Mucosa of descending colon (tissue), 3 donors: ENCODE measurements at regions not wholly inside any gene's neighbourhood (a gene's known extent, or its start where the extent isn't known, plus 50 kb on each side); places are given as distances from the start of the nearest gene placed in this dataset.
"Not testable (repeated sequence)": the region's sequence is repeated elsewhere in the genome, so short reads cannot be mapped to it uniquely, and the experiment has no call there.

Source experiments
- ATAC-seq: fragments of 200-7000 bp; cut with Tn5 transposase; one replicate; pipeline ENCODE4 v1.9.1; 2020; ENCODE audit warnings: mild to moderate bottlenecking, moderate library complexity
- DNase-seq, 3 donors: peaks; one replicate each; pipeline ENCODE4 v3.0.0-alpha.2; 2020
- H3K36me3 ChIP-seq: fragments of 200-600 bp; one replicate; pipeline ENCODE4 v1.8.0; 2021; ENCODE audit warnings: low read depth, mild to moderate bottlenecking
- H3K4me1 ChIP-seq: fragments of 200-600 bp; one replicate; pipeline ENCODE4 v1.8.0; 2021; ENCODE audit warnings: low read depth, mild to moderate bottlenecking
- H3K4me3 ChIP-seq: fragments of 200-600 bp; one replicate; pipeline ENCODE4 v1.8.0; 2021; ENCODE audit warnings: mild to moderate bottlenecking
- H3K9me3 ChIP-seq: fragments of 200-600 bp; one replicate; pipeline ENCODE4 v1.8.0; 2021; ENCODE audit warnings: mild to moderate bottlenecking
- intact Hi-C, 2 donors: fragments of 100-400 bp; cut with DNase I in 1 of 2; cut with micrococcal nuclease in 1 of 2; formaldehyde crosslinking; loops; one replicate each; pipeline versions ENCODE4 v1.11.0 to v1.11.1; 2022; cut with DNase I, micrococcal nuclease
- donor health status: DM: no; HTN: no; CAD: no; lungs with moderate emphysema.
- donor health status: DM: no; HTN: no; CAD: no.
- donor health status: DM: no; HTN: yes; CAD: no.

- H3K9me3 ChIP-seq, DNase-seq, H3K4me3 ChIP-seq, H3K4me1 ChIP-seq, intact Hi-C loops, H3K36me3 ChIP-seq, ATAC-seq: not testable (repeated sequence)
Observed at GRCh38 chr7:76971201-76971600, 61.0 kb downstream of the SPDYE17 start.

GRCh38 chr7:76969892-76970291, 62.3 kb downstream of the SPDYE17 start:
- H3K4me3 ChIP-seq, H3K9me3 ChIP-seq, intact Hi-C loops, H3K36me3 ChIP-seq, DNase-seq, ATAC-seq, H3K4me1 ChIP-seq: not testable (repeated sequence)

GRCh38 chr7:76965731-76966548, 66.2 kb downstream of the SPDYE17 start:
- H3K4me1 ChIP-seq, H3K9me3 ChIP-seq, H3K36me3 ChIP-seq, H3K4me3 ChIP-seq, intact Hi-C loops: not testable (repeated sequence)
- peak; percentile 88 for ATAC-seq
- peak in 2 of 3 donors; percentile 77 for DNase-seq

- DNase-seq, H3K36me3 ChIP-seq, H3K4me1 ChIP-seq, ATAC-seq, H3K9me3 ChIP-seq, intact Hi-C loops, H3K4me3 ChIP-seq: not testable (repeated sequence)
Observed at GRCh38 chr7:76964050-76964449, 68.1 kb downstream of the SPDYE17 start.

- H3K4me1 ChIP-seq, H3K4me3 ChIP-seq, H3K36me3 ChIP-seq, intact Hi-C loops, H3K9me3 ChIP-seq: not testable (repeated sequence)
- ATAC-seq (peak; percentile 41), DNase-seq (peak; percentile 41 to 52 (median 42))
Observed at GRCh38 chr7:76963061-76963460, 69.1 kb downstream of the SPDYE17 start.

- H3K9me3 ChIP-seq, intact Hi-C loops, DNase-seq, H3K4me3 ChIP-seq, H3K36me3 ChIP-seq, H3K4me1 ChIP-seq: not testable (repeated sequence)
- peak; percentile 29 for ATAC-seq
Observed at GRCh38 chr7:76960400-76960986, 71.7 kb downstream of the SPDYE17 start.

GRCh38 chr7:76959573-76960399, 72.4 kb downstream of the SPDYE17 start:
- ATAC-seq (peak; percentile 86), DNase-seq (peak in 1 of 3 donors; percentile 57)
- H3K9me3 ChIP-seq, intact Hi-C loops, H3K4me1 ChIP-seq, H3K36me3 ChIP-seq, H3K4me3 ChIP-seq: not testable (repeated sequence)

- intact Hi-C loops, DNase-seq, H3K4me1 ChIP-seq, H3K9me3 ChIP-seq, H3K36me3 ChIP-seq, H3K4me3 ChIP-seq: not testable (repeated sequence)
- ATAC-seq, result peak; percentile 69
Observed at GRCh38 chr7:76956531-76956930, 75.6 kb downstream of the SPDYE17 start.

GRCh38 chr7:76955124-76955523, 77.0 kb downstream of the SPDYE17 start:
- DNase-seq, intact Hi-C loops, H3K9me3 ChIP-seq, H3K4me3 ChIP-seq, H3K4me1 ChIP-seq, H3K36me3 ChIP-seq: not testable (repeated sequence)
- peak; percentile 47 for ATAC-seq

- ATAC-seq, H3K36me3 ChIP-seq, H3K4me1 ChIP-seq, H3K9me3 ChIP-seq, intact Hi-C loops, DNase-seq, H3K4me3 ChIP-seq: not testable (repeated sequence)
Observed at GRCh38 chr7:76944603-76945002, 87.6 kb downstream of the SPDYE17 start.

GRCh38 chr7:76941809-76942765, 90.1 kb downstream of the SPDYE17 start:
- H3K9me3 ChIP-seq, H3K4me1 ChIP-seq, H3K36me3 ChIP-seq, DNase-seq, ATAC-seq, H3K4me3 ChIP-seq, intact Hi-C loops: not testable (repeated sequence)

GRCh38 chr7:76937781-76938180, 94.4 kb downstream of the SPDYE17 start:
- H3K4me1 ChIP-seq, H3K4me3 ChIP-seq, H3K36me3 ChIP-seq, ATAC-seq, DNase-seq, H3K9me3 ChIP-seq, intact Hi-C loops: not testable (repeated sequence)

GRCh38 chr7:76937330-76937729, 94.8 kb downstream of the SPDYE17 start:
- H3K4me1 ChIP-seq, H3K4me3 ChIP-seq, H3K36me3 ChIP-seq, H3K9me3 ChIP-seq, intact Hi-C loops, DNase-seq: not testable (repeated sequence)
- peak; percentile 36 for ATAC-seq
